ENCODE measurements at regions not wholly inside any gene's neighbourhood (a gene's known extent, or its start where the extent isn't known, plus 50 kb on each side); places are given as distances from the start of the nearest gene placed in this dataset.

DNA sequence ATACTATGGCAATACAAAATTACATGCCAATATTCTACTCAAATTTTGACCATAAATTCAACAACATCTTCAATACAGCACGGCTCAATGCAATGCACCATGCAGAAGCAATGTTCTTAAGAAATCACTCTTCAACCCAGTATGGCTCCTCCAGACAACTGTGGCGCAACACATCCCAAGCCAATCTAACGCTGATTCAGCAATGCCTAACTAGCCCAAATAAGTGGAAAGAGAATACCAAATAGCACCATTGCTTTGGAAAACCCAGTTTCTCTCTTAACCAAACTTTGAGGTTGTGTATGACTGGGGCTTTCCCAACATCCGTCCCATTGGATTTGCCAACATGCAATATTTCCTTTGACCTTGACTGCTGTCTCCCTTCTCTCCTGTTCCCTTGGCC, 211.1 kb upstream of the TBX3 start:
- 68% methylated on average over 4 of the region's 4 CpGs for WGBS (ENCODE audit: missing lambda C conversion rate)
- no peaks in the 10 kb centered on the region for H3K4me1 ChIP-seq
- no peak for FAIRE-seq
- ChIA-PET CTCF (no interaction called here), POLR2A (no interaction called here)
- H3K4me3 ChIP-seq = no peak overlapping the region
- H3K4me2 ChIP-seq = no peak overlapping the region
- H3K27ac ChIP-seq = no peak overlapping the region
- TF ChIP-seq HOXB5 (CRISPR knock-in tag; IDR thresholded peaks at IDR 0.05) = no peak
- peak; percentile 69 for TF ChIP-seq MAFK (IDR thresholded peaks at IDR 0.05; ENCODE audit: partially characterized antibody)
- TF ChIP-seq ZC3H11A (IDR thresholded peaks at IDR 0.05) = no peak
- H3K9me3 ChIP-seq = no peaks in the 10 kb centered on the region
- no peak for ATAC-seq
- no peak for DNase-seq (ENCODE audit: low read depth in 1 of 2, low spot score in 1 of 2)

DNA sequence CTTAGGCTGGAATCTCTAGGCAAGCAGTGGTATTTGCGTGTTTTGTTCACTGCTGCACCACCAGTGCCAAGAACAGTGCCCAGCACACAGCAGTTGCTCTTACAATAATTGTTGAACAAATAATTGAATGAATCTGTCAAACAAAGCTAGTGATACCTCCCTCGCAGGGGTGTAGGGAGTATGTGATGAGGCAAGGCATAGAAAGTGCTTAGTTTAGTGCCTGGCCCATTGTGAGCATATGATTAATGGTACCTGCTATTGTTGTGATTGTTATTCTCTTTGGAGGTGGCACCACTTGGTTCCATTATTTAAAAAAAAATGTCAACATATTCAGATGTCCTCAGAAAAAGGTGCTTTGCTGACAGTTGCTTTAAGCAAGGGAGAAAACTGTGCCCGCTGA, 210.1 kb upstream of the TBX3 start:
- 72% methylated on average over 3 of the region's 3 CpGs for WGBS (ENCODE audit: missing lambda C conversion rate)
- no peaks in the 10 kb centered on the region for H3K9me3 ChIP-seq
- ChIA-PET POLR2A (interaction anchor here (0.5 kb wide), 1 partner anchor 20 kb away, joined by 3 read pairs; no protein-coding TSS in a partner anchor), CTCF (interaction anchor here (1.0 kb wide), 2 partner anchors 16 to 44 kb away, joined by 3 read pairs; no protein-coding TSS in a partner anchor)
- no peak overlapping the region for H3K4me2 ChIP-seq
- ATAC-seq (no peak), DNase-seq (ENCODE audit: low read depth in 1 of 2, low spot score in 1 of 2) (no peak), FAIRE-seq (no peak)
- no peak overlapping the region for H3K27ac ChIP-seq
- TF ChIP-seq RAD21 (conservative IDR thresholded peaks at IDR 0.05 in 1 of 2, IDR thresholded peaks at IDR 0.05 in 1 of 2) (no peak), HOXB13 (CRISPR knock-in tag; IDR thresholded peaks at IDR 0.05; ENCODE audit: low read depth) (no peak), FOSL2 (IDR thresholded peaks at IDR 0.05) (no peak), FOSL2 (CRISPR knock-in tag; IDR thresholded peaks at IDR 0.05) (no peak), POLR2AphosphoS2 (conservative IDR thresholded peaks at IDR 0.05; ENCODE audit: low read length) (no peak), ZFP36 (IDR thresholded peaks at IDR 0.05; ENCODE audit: borderline replicate concordance, partially characterized antibody) (no peak), FOXS1 (CRISPR knock-in tag; IDR thresholded peaks at IDR 0.05) (no peak), JUN (IDR thresholded peaks at IDR 0.05) (no peak), CBX2 (IDR thresholded peaks at IDR 0.05; ENCODE audit: borderline replicate concordance, low read depth) (no peak), JUNB (IDR thresholded peaks at IDR 0.05) (no peak), CEBPB (IDR thresholded peaks at IDR 0.05) (no peak), ATOH8 (CRISPR knock-in tag; IDR thresholded peaks at IDR 0.05; ENCODE audit: low read depth) (no peak), TP53 (CRISPR knock-in tag; IDR thresholded peaks at IDR 0.05) (no peak), POLR2A (IDR thresholded peaks at IDR 0.05; ENCODE audit: low read length) (no peak), EP300 (IDR thresholded peaks at IDR 0.05) (no peak), RFX5 (IDR thresholded peaks at IDR 0.05) (no peak), KDM1A (IDR thresholded peaks at IDR 0.05; ENCODE audit: low read depth) (no peak)
- H3K4me1 ChIP-seq = no peaks in the 10 kb centered on the region; the same call in 2 of the 3 replicates
- H3K4me3 ChIP-seq = no peak overlapping the region

DNA sequence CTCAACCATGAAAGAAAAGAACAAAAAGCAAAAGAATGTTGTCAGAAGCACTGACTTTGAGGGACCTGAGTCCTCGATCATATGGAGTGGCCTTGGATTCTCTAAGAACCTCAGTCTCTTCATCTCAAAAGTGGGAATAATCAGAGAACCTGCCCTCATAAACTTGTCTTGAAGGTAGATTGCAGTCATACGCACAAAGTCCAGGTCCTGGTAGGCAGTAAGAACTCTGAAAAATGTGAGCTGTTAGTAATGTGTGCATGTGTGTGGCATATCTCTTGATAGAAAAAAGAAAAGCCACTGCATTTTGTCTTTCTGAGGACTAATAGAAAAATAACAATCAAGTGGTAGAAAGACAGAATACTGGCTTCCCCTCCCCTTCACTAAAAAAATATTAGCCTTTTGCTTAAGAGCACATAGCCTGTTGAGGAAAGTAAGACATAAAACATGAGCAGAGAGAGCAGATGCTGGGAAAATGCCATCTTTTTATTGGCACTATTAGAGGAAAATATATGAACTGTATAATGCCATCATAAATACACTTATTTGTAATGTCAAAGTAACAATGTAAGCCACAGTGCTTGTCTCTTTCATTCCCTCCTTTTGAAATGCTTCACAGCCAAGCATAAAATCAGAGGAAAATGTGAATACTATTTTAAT, 205.1 kb upstream of the TBX3 start:
- TF ChIP-seq CBX8 (IDR thresholded peaks at IDR 0.05) (no peak), KDM1A (IDR thresholded peaks at IDR 0.05; ENCODE audit: low read depth) (no peak)
- DNase-seq (ENCODE audit: low read depth in 1 of 2, low spot score in 1 of 2) (no peak), ATAC-seq (no peak), FAIRE-seq (no peak)
- Histone ChIP-seq H3K4me2 (peak overlapping the region; percentile 29; the same call in 1 of the 3 replicates), H3K4me1 (peaks cover 9% of the 10 kb centered on the region), H3K9me3 (no peaks in the 10 kb centered on the region), H3K4me3 (no peak overlapping the region), H3K27ac (no peak overlapping the region)
- 67% methylated on average over 2 of the region's 2 CpGs for WGBS (ENCODE audit: missing lambda C conversion rate)
- CTCF ChIA-PET = interaction anchor here (0.7 kb wide), 1 partner anchor 96 kb away, joined by 3 read pairs; no protein-coding TSS in a partner anchor
- POLR2A ChIA-PET = no interaction called here

- WGBS (ENCODE audit: missing lambda C conversion rate) = 0% methylated on average over 1 of the region's 1 CpG
- H3K4me3 ChIP-seq = no peak overlapping the region
- FAIRE-seq (no peak), DNase-seq (ENCODE audit: low read depth in 1 of 2, low spot score in 1 of 2) (peak in 1 of 2 experiments; percentile 44), ATAC-seq (no peak; a peak in 1 of 6 replicates)
- POLR2A ChIA-PET = no interaction called here
- H3K4me1 ChIP-seq = peaks cover 9% of the 10 kb centered on the region
- CTCF ChIA-PET = interaction anchor here (0.7 kb wide), 1 partner anchor 96 kb away, joined by 3 read pairs; no protein-coding TSS in a partner anchor
- TF ChIP-seq ATOH8 (CRISPR knock-in tag; IDR thresholded peaks at IDR 0.05; ENCODE audit: low read depth) (no peak), RFX5 (IDR thresholded peaks at IDR 0.05) (no peak), ESRRA (IDR thresholded peaks at IDR 0.05; ENCODE audit: borderline replicate concordance, low read length) (no peak), GATA3 (IDR thresholded peaks at IDR 0.05; ENCODE audit: borderline replicate concordance) (no peak), KDM5A (IDR thresholded peaks at IDR 0.05) (no peak), ZNF302 (CRISPR knock-in tag; IDR thresholded peaks at IDR 0.05) (no peak), HOXB5 (CRISPR knock-in tag; IDR thresholded peaks at IDR 0.05) (no peak), KDM1A (IDR thresholded peaks at IDR 0.05; ENCODE audit: low read depth) (no peak), TP53 (CRISPR knock-in tag; IDR thresholded peaks at IDR 0.05) (no peak), NPAS2 (CRISPR knock-in tag; IDR thresholded peaks at IDR 0.05; ENCODE audit: borderline replicate concordance) (no peak), HOXA7 (CRISPR knock-in tag; IDR thresholded peaks at IDR 0.05) (no peak), MYC (IDR thresholded peaks at IDR 0.05; ENCODE audit: borderline replicate concordance, low read length) (no peak), MAFK (IDR thresholded peaks at IDR 0.05; ENCODE audit: partially characterized antibody) (no peak), TFCP2L1 (CRISPR knock-in tag; IDR thresholded peaks at IDR 0.05) (no peak), HES2 (IDR thresholded peaks at IDR 0.05) (no peak)
- TF ChIP-seq, protein P1, sequence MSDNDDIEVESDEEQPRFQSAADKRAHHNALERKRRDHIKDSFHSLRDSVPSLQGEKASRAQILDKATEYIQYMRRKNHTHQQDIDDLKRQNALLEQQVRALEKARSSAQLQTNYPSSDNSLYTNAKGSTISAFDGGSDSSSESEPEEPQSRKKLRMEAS (IDR thresholded peaks at IDR 0.05) = no peak
- no peaks in the 10 kb centered on the region for H3K9me3 ChIP-seq
- peak overlapping the region; percentile 29; the same call in 1 of the 3 replicates for H3K4me2 ChIP-seq
- H3K27ac ChIP-seq = no peak overlapping the region
Measured at GRCh38 chr12:114888448-114888847, 204.5 kb upstream of the TBX3 start.

Measured in A549 (cell line).